ENCODE measurements at regions not wholly inside any gene's neighbourhood (a gene's known extent, or its start where the extent isn't known, plus 50 kb on each side); places are given as distances from the start of the nearest gene placed in this dataset.

GRCh38 chr22:48053973-48054372 lies 1291.5 kb downstream of the TBC1D22A start:
- TF ChIP-seq POLR2AphosphoS5 (IDR thresholded peaks at IDR 0.05; ENCODE audit: low read depth) (no peak), SPI1 (IDR thresholded peaks at IDR 0.05; ENCODE audit: borderline replicate concordance, low read depth) (no peak), GABPA (IDR thresholded peaks at IDR 0.05; ENCODE audit: low read depth) (no peak), REST (IDR thresholded peaks at IDR 0.05; ENCODE audit: insufficient replicate concordance, low read depth) (no peak), CTCF (IDR thresholded peaks at IDR 0.05; ENCODE audit: insufficient read depth, low read length) (no peak)
- H3K4me3 ChIP-seq (replicated peaks; ENCODE audit: insufficient read depth, low read length): no peak overlapping the region
- no peaks in the 10 kb centered on the region for H3K27me3 ChIP-seq (ENCODE audit: insufficient read depth, poor library complexity, severe bottlenecking)
- DNase-seq (ENCODE audit: low read depth in 1 of 2, low spot score in 1 of 2): no peak
- H3K27ac ChIP-seq (replicated peaks): no peak overlapping the region

- no peak for DNase-seq (ENCODE audit: low read depth in 1 of 2, low spot score in 1 of 2)
- no peaks in the 10 kb centered on the region for H3K27me3 ChIP-seq (ENCODE audit: insufficient read depth, poor library complexity, severe bottlenecking)
- TF ChIP-seq REST (IDR thresholded peaks at IDR 0.05; ENCODE audit: insufficient replicate concordance, low read depth) (no peak), POLR2AphosphoS5 (IDR thresholded peaks at IDR 0.05; ENCODE audit: low read depth) (no peak), SPI1 (IDR thresholded peaks at IDR 0.05; ENCODE audit: borderline replicate concordance, low read depth) (no peak), CTCF (IDR thresholded peaks at IDR 0.05; ENCODE audit: insufficient read depth, low read length) (no peak), GABPA (IDR thresholded peaks at IDR 0.05; ENCODE audit: low read depth) (no peak)
- H3K27ac ChIP-seq (replicated peaks): no peak overlapping the region
- H3K4me3 ChIP-seq (replicated peaks; ENCODE audit: insufficient read depth, low read length): no peak overlapping the region
These were observed 1291.0 kb downstream of the TBC1D22A start for GRCh38 chr22:48053486-48053885.

GRCh38 chr22:48052621-48052890 lies 1290.1 kb downstream of the TBC1D22A start:
- H3K27me3 ChIP-seq (ENCODE audit: insufficient read depth, poor library complexity, severe bottlenecking): no peaks in the 10 kb centered on the region
- H3K4me3 ChIP-seq (replicated peaks; ENCODE audit: insufficient read depth, low read length): no peak overlapping the region
- H3K27ac ChIP-seq (replicated peaks): no peak overlapping the region
- no peak for DNase-seq (ENCODE audit: low read depth in 1 of 2, low spot score in 1 of 2)
- no peak for TF ChIP-seq SPI1 (IDR thresholded peaks at IDR 0.05; ENCODE audit: borderline replicate concordance, low read depth)
- no peak for TF ChIP-seq REST (IDR thresholded peaks at IDR 0.05; ENCODE audit: insufficient replicate concordance, low read depth)
- no peak for TF ChIP-seq POLR2AphosphoS5 (IDR thresholded peaks at IDR 0.05; ENCODE audit: low read depth)
- TF ChIP-seq CTCF (IDR thresholded peaks at IDR 0.05; ENCODE audit: insufficient read depth, low read length): no peak
- TF ChIP-seq GABPA (IDR thresholded peaks at IDR 0.05; ENCODE audit: low read depth): no peak

All from HL-60 (cell line).